ENCODE measurements at regions not wholly inside any gene's neighbourhood (a gene's known extent, or its start where the extent isn't known, plus 50 kb on each side); places are given as distances from the start of the nearest gene placed in this dataset.
"Not testable (repeated sequence)": the region's sequence is repeated elsewhere in the genome, so short reads cannot be mapped to it uniquely, and the experiment has no call there.

DNA sequence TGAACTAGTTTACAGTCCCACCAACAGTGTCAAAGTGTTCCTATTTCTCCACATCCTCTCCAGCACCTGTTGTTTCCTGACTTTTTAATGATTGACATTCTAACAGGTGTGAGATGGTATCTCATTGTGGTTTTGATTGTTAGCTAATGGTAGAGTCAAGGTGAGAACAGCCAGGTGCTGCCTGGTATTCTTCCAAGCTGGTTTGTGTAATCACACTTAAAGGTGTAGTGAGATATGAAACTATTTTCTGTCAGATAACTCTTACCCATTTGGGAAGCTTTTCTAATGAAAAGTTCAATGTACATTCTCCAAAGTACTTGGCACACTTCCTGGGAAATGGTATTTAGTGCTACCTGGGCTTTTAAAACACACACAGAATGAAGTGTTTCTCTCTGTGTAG, 343.3 kb upstream of the OR4C13 start:
- H4K20me1 ChIP-seq (replicated peaks; ENCODE audit: control insufficient read depth, insufficient read depth, low read length); CTCF ChIA-PET (ENCODE audit: low intra/inter-chr PET ratio); H3K79me2 ChIP-seq (ENCODE audit: control insufficient read depth, insufficient read depth, low read length); H3K27me3 ChIP-seq (ENCODE audit: control insufficient read depth in 2 of 2, insufficient read depth in 2 of 2, low read length in 2 of 2); H3K4me1 ChIP-seq (replicated peaks in 1 of 2; ENCODE audit: control insufficient read depth in 2 of 2, insufficient read depth in 2 of 2, low read length in 2 of 2); H3K9me1 ChIP-seq (ENCODE audit: control insufficient read depth, insufficient read depth, low read length); H3K9me3 ChIP-seq (replicated peaks; ENCODE audit: control insufficient read depth, insufficient read depth, low read depth, low read length); H3K36me3 ChIP-seq (ENCODE audit: control insufficient read depth, insufficient read depth, low read length); intact Hi-C loops (cut with micrococcal nuclease); POLR2A ChIA-PET; H3K27ac ChIP-seq (ENCODE audit: extremely low read depth, low read depth, low read length); H3K9ac ChIP-seq (ENCODE audit: insufficient read depth in 1 of 2, low read depth in 2 of 2, low read length in 2 of 2); FAIRE-seq; H3K4me3 ChIP-seq; ATAC-seq; BruUV-seq (replicated peaks); H2AFZ ChIP-seq (ENCODE audit: low read depth, low read length); in situ Hi-C loops (cut with MboI); DNase-seq (ENCODE audit: extremely low read depth in 1 of 4, low spot score in 3 of 4); H3K4me2 ChIP-seq (ENCODE audit: insufficient read depth, low read length): not testable (repeated sequence)

GRCh38 chr11:49623872-49624271, 328.3 kb upstream of the OR4C13 start:
- H3K4me3 ChIP-seq, POLR2A ChIA-PET: not testable (repeated sequence)
- WGBS (ENCODE audit: insufficient coverage, low coverage, missing lambda C conversion rate) = no CpG with 5 or more reads among the region's 1 CpG

GRCh38 chr11:49670705-49671104, 281.5 kb upstream of the OR4C13 start:
- H3K79me2 ChIP-seq (ENCODE audit: control insufficient read depth, insufficient read depth, low read length); H2AFZ ChIP-seq (ENCODE audit: low read depth, low read length); POLR2A ChIA-PET; CTCF ChIA-PET (ENCODE audit: low intra/inter-chr PET ratio); BruUV-seq (replicated peaks); H3K9ac ChIP-seq (ENCODE audit: insufficient read depth in 1 of 2, low read depth in 2 of 2, low read length in 2 of 2); in situ Hi-C loops (cut with MboI); FAIRE-seq; ATAC-seq; H3K27me3 ChIP-seq (ENCODE audit: control insufficient read depth in 2 of 2, insufficient read depth in 2 of 2, low read length in 2 of 2); H3K27ac ChIP-seq (ENCODE audit: extremely low read depth, low read depth, low read length); H3K36me3 ChIP-seq (ENCODE audit: control insufficient read depth, insufficient read depth, low read length); DNase-seq (ENCODE audit: extremely low read depth in 1 of 4, low spot score in 3 of 4); H3K9me3 ChIP-seq (replicated peaks; ENCODE audit: control insufficient read depth, insufficient read depth, low read depth, low read length); H3K4me1 ChIP-seq (replicated peaks in 1 of 2; ENCODE audit: control insufficient read depth in 2 of 2, insufficient read depth in 2 of 2, low read length in 2 of 2); H3K4me2 ChIP-seq (ENCODE audit: insufficient read depth, low read length); H3K9me1 ChIP-seq (ENCODE audit: control insufficient read depth, insufficient read depth, low read length); intact Hi-C loops (cut with micrococcal nuclease); H3K4me3 ChIP-seq; H4K20me1 ChIP-seq (replicated peaks; ENCODE audit: control insufficient read depth, insufficient read depth, low read length): not testable (repeated sequence)
- 5% methylated on average over 2 of the region's 2 CpGs for WGBS (ENCODE audit: insufficient coverage, low coverage, missing lambda C conversion rate)

More at GRCh38 chr11:49623872-49624271, 328.3 kb upstream of the OR4C13 start:
- H3K27me3 ChIP-seq (ENCODE audit: control insufficient read depth in 2 of 2, insufficient read depth in 2 of 2, low read length in 2 of 2); H4K20me1 ChIP-seq (replicated peaks; ENCODE audit: control insufficient read depth, insufficient read depth, low read length); intact Hi-C loops (cut with micrococcal nuclease); H3K79me2 ChIP-seq (ENCODE audit: control insufficient read depth, insufficient read depth, low read length); H3K27ac ChIP-seq (ENCODE audit: extremely low read depth, low read depth, low read length); H3K4me2 ChIP-seq (ENCODE audit: insufficient read depth, low read length); H3K9ac ChIP-seq (ENCODE audit: insufficient read depth in 1 of 2, low read depth in 2 of 2, low read length in 2 of 2); H3K9me3 ChIP-seq (replicated peaks; ENCODE audit: control insufficient read depth, insufficient read depth, low read depth, low read length); H3K4me1 ChIP-seq (replicated peaks in 1 of 2; ENCODE audit: control insufficient read depth in 2 of 2, insufficient read depth in 2 of 2, low read length in 2 of 2); BruUV-seq (replicated peaks); CTCF ChIA-PET (ENCODE audit: low intra/inter-chr PET ratio); in situ Hi-C loops (cut with MboI); H3K36me3 ChIP-seq (ENCODE audit: control insufficient read depth, insufficient read depth, low read length); DNase-seq (ENCODE audit: extremely low read depth in 1 of 4, low spot score in 3 of 4); FAIRE-seq; ATAC-seq; H2AFZ ChIP-seq (ENCODE audit: low read depth, low read length); H3K9me1 ChIP-seq (ENCODE audit: control insufficient read depth, insufficient read depth, low read length): not testable (repeated sequence)

GRCh38 chr11:49702121-49702520, 250.1 kb upstream of the OR4C13 start:
- H3K9me3 ChIP-seq (replicated peaks; ENCODE audit: control insufficient read depth, insufficient read depth, low read depth, low read length); H4K20me1 ChIP-seq (replicated peaks; ENCODE audit: control insufficient read depth, insufficient read depth, low read length); BruUV-seq (replicated peaks); in situ Hi-C loops (cut with MboI); FAIRE-seq; H2AFZ ChIP-seq (ENCODE audit: low read depth, low read length); H3K36me3 ChIP-seq (ENCODE audit: control insufficient read depth, insufficient read depth, low read length); H3K4me3 ChIP-seq; intact Hi-C loops (cut with micrococcal nuclease); H3K27ac ChIP-seq (ENCODE audit: extremely low read depth, low read depth, low read length); H3K4me2 ChIP-seq (ENCODE audit: insufficient read depth, low read length); POLR2A ChIA-PET; ATAC-seq; H3K79me2 ChIP-seq (ENCODE audit: control insufficient read depth, insufficient read depth, low read length); H3K4me1 ChIP-seq (replicated peaks in 1 of 2; ENCODE audit: control insufficient read depth in 2 of 2, insufficient read depth in 2 of 2, low read length in 2 of 2); H3K9me1 ChIP-seq (ENCODE audit: control insufficient read depth, insufficient read depth, low read length); H3K9ac ChIP-seq (ENCODE audit: insufficient read depth in 1 of 2, low read depth in 2 of 2, low read length in 2 of 2); CTCF ChIA-PET (ENCODE audit: low intra/inter-chr PET ratio); DNase-seq (ENCODE audit: extremely low read depth in 1 of 4, low spot score in 3 of 4); H3K27me3 ChIP-seq (ENCODE audit: control insufficient read depth in 2 of 2, insufficient read depth in 2 of 2, low read length in 2 of 2): not testable (repeated sequence)
- WGBS (ENCODE audit: insufficient coverage, low coverage, missing lambda C conversion rate) = 0% methylated on average over 1 of the region's 1 CpG

All from K562 (cell line).